ENCODE measurements at regions not wholly inside any gene's neighbourhood (a gene's known extent, or its start where the extent isn't known, plus 50 kb on each side); places are given as distances from the start of the nearest gene placed in this dataset.

GRCh38 chr4:187396106-187396505 lies 599.5 kb upstream of the ZFP42 start:
- no peak for TF ChIP-seq CTCF (IDR thresholded peaks at IDR 0.05)
- TF ChIP-seq EZH2 (IDR thresholded peaks at IDR 0.05) = no peak
- no peak for TF ChIP-seq EZH2phosphoT487 (IDR thresholded peaks at IDR 0.05)

Data from neural progenitor cell (in vitro differentiated cells).